ENCODE measurements at regions not wholly inside any gene's neighbourhood (a gene's known extent, or its start where the extent isn't known, plus 50 kb on each side); places are given as distances from the start of the nearest gene placed in this dataset.

DNA sequence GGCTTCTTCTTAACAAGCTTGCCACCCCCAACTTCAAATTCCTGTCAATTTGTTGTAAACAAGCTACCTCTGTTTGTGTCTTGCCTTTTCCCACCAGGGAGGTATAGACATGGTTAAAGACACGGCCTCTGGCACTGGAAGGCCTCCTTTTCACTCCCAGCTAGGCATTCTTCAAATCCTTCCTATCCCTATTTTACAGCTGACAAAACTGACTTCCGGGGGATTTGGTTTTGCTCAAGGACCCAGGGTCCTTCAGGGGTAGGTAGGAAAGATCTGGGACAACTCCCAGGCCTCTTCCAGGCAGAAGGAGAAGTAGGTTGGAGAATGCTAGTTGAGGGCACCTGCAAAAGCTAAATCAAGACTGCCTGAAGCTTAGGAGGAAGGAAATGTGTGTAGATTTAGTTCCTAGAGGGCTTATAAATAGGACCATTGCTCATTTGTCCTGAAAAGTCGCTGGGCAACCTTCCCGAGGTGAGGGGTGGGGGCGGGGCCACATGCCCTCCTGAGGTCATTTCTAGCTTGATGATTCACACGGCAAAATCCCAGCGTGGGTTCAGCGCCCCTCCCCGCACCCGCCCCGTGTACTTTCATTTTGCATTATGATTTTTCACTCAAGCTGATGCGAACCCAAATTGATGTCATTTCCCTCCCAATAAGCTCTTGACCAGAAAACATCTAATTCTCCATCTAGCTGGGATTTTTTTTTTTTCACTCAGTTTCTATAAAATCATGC is 365.5 kb downstream of the SHQ1 start:
- H3K27ac ChIP-seq: no peak overlapping the region
- TF ChIP-seq ZFX (IDR thresholded peaks at IDR 0.05; ENCODE audit: borderline replicate concordance): no peak
- TF ChIP-seq, protein P1, sequence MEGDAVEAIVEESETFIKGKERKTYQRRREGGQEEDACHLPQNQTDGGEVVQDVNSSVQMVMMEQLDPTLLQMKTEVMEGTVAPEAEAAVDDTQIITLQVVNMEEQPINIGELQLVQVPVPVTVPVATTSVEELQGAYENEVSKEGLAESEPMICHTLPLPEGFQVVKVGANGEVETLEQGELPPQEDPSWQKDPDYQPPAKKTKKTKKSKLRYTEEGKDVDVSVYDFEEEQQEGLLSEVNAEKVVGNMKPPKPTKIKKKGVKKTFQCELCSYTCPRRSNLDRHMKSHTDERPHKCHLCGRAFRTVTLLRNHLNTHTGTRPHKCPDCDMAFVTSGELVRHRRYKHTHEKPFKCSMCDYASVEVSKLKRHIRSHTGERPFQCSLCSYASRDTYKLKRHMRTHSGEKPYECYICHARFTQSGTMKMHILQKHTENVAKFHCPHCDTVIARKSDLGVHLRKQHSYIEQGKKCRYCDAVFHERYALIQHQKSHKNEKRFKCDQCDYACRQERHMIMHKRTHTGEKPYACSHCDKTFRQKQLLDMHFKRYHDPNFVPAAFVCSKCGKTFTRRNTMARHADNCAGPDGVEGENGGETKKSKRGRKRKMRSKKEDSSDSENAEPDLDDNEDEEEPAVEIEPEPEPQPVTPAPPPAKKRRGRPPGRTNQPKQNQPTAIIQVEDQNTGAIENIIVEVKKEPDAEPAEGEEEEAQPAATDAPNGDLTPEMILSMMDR (IDR thresholded peaks at IDR 0.05): no peak

DNA sequence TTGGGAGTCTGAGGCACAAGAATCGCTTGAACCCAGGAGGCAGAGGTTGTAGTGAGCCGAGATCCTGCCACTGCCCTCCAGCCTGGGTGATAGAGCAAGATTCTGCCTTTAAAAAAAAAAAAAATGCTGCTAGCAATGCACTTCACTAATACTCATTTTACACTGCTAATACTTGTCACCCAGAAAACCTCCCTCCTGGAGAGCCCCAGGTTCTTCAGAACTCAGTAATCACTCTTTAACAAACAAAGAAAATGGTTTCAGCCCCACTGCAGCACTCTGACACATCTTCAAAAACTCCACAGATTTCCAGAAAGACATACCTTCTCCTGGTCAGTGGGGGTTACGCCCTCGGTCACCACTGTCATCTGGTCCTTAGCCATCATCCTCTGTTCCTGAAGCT is 366.7 kb downstream of the SHQ1 start:
- no peak overlapping the region for H3K27ac ChIP-seq
- TF ChIP-seq, protein P1 (IDR thresholded peaks at IDR 0.05): no peak
- no peak for TF ChIP-seq ZFX (IDR thresholded peaks at IDR 0.05; ENCODE audit: borderline replicate concordance)

DNA sequence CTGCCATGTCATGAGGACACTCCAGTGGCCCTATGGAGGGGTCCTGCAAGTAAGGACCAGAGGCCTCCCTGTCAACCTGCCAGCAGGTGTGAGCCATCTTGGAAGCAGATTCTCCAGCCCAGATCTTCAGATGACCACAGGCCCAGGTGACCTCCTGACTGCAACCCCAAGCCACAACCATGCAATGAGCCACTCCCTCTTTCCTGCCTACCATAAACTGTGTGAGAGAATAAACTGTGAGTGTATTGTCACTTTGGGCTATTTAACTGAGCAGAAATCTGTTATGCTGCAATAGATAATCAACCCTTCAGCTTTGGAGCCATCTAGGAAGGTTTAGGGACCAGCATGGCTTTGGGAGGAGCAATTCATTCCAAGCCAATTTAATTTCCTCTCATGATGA is 367.9 kb downstream of the SHQ1 start:
- TF ChIP-seq, protein P1 (IDR thresholded peaks at IDR 0.05): no peak
- TF ChIP-seq ZFX (IDR thresholded peaks at IDR 0.05; ENCODE audit: borderline replicate concordance): no peak

DNA sequence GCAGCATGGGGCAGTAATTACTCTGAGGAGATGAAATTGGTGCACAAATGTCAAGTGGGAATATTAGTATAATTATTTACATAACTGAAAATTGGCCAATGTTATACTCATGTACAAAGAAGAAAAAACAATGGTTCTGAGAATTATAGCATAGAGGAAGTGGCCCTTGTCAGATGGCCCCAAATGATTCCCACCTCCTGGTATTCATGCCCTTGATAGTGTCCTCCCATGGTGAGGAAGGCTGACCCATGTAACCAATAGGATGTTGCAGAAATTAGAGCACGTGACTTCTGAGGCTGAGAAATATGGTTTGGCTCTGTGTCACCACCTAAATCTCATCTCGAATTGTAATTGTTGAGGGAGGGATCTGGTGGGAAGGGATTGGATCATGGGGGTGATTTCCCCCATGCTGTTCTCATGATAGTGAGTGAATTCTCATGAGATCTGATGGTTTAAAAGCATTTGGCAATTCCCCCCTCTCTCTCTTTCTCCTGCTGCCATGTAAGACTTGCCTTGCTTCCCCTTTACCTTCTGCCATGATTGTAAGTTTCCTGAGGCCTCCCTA is 368.5 kb downstream of the SHQ1 start:
- no peak overlapping the region for H3K27ac ChIP-seq
- TF ChIP-seq ZFX (IDR thresholded peaks at IDR 0.05; ENCODE audit: borderline replicate concordance): no peak
- TF ChIP-seq, protein P1 (IDR thresholded peaks at IDR 0.05): no peak

More for the DNA sequence above, 367.9 kb downstream of the SHQ1 start:
- no peak overlapping the region for H3K27ac ChIP-seq

DNA sequence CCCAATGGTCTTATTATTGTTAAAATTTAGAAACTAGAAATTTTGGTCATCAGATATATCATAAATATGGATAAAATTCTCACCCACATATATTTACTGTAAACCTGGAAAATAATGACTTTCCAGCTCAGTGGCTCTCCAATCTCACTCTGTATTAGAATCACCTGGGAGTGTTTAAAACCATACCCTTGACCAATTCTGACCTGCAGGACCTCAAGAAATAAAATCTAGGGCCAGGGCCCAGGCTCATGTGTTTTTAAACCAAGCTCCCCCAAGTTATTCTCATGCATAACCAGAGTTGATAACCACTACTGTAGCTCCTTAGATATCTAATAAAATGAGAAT is 372.1 kb downstream of the SHQ1 start:
- TF ChIP-seq, protein P1 (IDR thresholded peaks at IDR 0.05): no peak
- TF ChIP-seq ZFX (IDR thresholded peaks at IDR 0.05; ENCODE audit: borderline replicate concordance): no peak
- no peak overlapping the region for H3K27ac ChIP-seq

DNA sequence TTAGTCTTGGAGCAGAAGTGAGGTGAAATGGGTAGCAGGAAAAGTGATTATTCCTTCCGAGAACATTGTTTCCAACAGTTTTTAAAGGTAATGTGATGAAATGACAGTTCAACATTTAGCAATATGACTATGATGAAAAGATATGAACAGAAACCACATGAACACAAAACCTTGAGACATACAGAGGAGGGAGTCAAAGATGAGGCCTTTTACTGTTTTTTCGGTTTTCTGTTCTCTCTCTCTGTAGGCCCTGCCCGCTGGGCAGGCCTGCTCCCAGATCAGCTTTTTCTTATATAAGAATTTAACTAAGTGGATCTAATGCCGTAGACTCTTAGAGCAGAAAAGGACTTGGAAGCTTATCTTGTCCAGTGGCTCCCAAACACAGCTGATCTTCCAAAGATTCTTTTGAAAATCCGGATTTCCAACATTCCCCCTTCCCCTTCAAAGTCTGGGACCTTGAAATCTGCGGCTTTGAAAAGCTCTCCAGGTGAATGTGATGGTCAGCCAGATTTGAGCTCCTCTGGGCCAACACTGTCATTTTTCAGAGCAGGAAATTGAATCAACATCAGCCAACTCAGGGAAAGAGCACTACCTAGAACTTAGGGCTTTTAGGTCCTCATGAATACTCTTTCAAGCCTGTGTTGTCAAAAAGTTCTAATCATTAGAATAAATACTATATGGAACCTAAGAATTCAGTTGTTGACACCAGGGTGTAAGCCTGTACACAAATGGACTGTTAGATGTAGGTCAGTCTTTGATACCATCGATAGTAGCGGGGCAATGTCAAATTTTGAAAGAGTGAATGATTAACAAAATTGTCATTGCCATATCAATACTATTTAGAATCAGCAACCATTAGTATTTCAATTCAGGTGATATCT is 372.7 kb downstream of the SHQ1 start:
- TF ChIP-seq, protein P1 (IDR thresholded peaks at IDR 0.05): no peak
- TF ChIP-seq ZFX (IDR thresholded peaks at IDR 0.05; ENCODE audit: borderline replicate concordance): no peak
- no peak overlapping the region for H3K27ac ChIP-seq
